Trophoblast cell (in vitro differentiated cells and primary cell): ENCODE measurements at regions not wholly inside any gene's neighbourhood (a gene's known extent, or its start where the extent isn't known, plus 50 kb on each side); places are given as distances from the start of the nearest gene placed in this dataset.

ENCODE experiments used
- DNase-seq, 2 donors: peaks; one replicate each; pipeline ENCODE4 v3.0.0-alpha.2; 2016
- H2AFZ ChIP-seq: 2 replicates; pipeline ENCODE4 v1.6.1; 2013; ENCODE audit warnings: low read length, moderate library complexity, mild to moderate bottlenecking; ENCODE audit not compliant: insufficient read depth, poor library complexity
- H2AK5ac ChIP-seq: 2 replicates; pipeline ENCODE4 v1.6.1; 2013; ENCODE audit warnings: mild to moderate bottlenecking, low read length
- H2BK120ac ChIP-seq: 2 replicates; pipeline ENCODE4 v1.6.1; 2013; ENCODE audit warnings: low read length, mild to moderate bottlenecking, moderate library complexity; ENCODE audit not compliant: insufficient read depth, poor library complexity
- H2BK12ac ChIP-seq: 2 replicates; pipeline ENCODE4 v1.6.1; 2013; ENCODE audit warnings: mild to moderate bottlenecking, low read length, moderate library complexity
- H2BK5ac ChIP-seq: 2 replicates; pipeline ENCODE4 v1.6.1; 2013; ENCODE audit warnings: low read length, low read depth, moderate library complexity, mild to moderate bottlenecking; ENCODE audit not compliant: poor library complexity
- H3K14ac ChIP-seq: 2 replicates; pipeline ENCODE4 v1.6.1; 2013; ENCODE audit warnings: mild to moderate bottlenecking, low read length
- H3K18ac ChIP-seq: 2 replicates; pipeline ENCODE4 v1.6.1; 2013; ENCODE audit warnings: mild to moderate bottlenecking, low read length
- H3K23ac ChIP-seq: 2 replicates; pipeline ENCODE4 v1.6.1; 2013; ENCODE audit warnings: low read length
- H3K27ac ChIP-seq: 2 replicates; pipeline ENCODE4 v1.5.1; 2013; ENCODE audit warnings: low read depth, mild to moderate bottlenecking, inconsistent platforms, low read length, moderate library complexity
- H3K27me3 ChIP-seq: 2 replicates; pipeline ENCODE4 v1.6.1; 2013; ENCODE audit warnings: inconsistent platforms, mild to moderate bottlenecking, low read length, moderate library complexity; ENCODE audit not compliant: insufficient read depth
- H3K36me3 ChIP-seq, 2 experiments: 1 replicate in 1 of 2; 2 replicates in 1 of 2; pipeline ENCODE4 v1.6.1; 2013; ENCODE audit warnings: low read length in 2 of 2, mild to moderate bottlenecking in 2 of 2, moderate library complexity in 1 of 2; ENCODE audit not compliant: insufficient read depth in 2 of 2, control insufficient read depth in 1 of 2
- H3K4ac ChIP-seq: 2 replicates; pipeline ENCODE4 v1.6.1; 2013; ENCODE audit warnings: low read depth, mild to moderate bottlenecking, low read length, moderate library complexity
- H3K4me1 ChIP-seq, 2 experiments: 1 replicate in 1 of 2; 2 replicates in 1 of 2; pipeline ENCODE4 v1.6.1; 2013; ENCODE audit warnings: low read length in 2 of 2, mild to moderate bottlenecking in 2 of 2, moderate library complexity in 1 of 2; ENCODE audit not compliant: insufficient read depth in 2 of 2, control insufficient read depth in 1 of 2
- H3K4me2 ChIP-seq: 2 replicates; pipeline ENCODE4 v1.6.1; 2013; ENCODE audit warnings: inconsistent platforms, mild to moderate bottlenecking, low read length, moderate library complexity
- H3K4me3 ChIP-seq: 2 replicates; pipeline ENCODE4 v1.5.1; 2013; ENCODE audit warnings: mild to moderate bottlenecking, low read depth, low read length, inconsistent platforms
- H3K79me1 ChIP-seq: one replicate; pipeline ENCODE4 v1.6.1; 2013; ENCODE audit warnings: low read length
- H3K79me2 ChIP-seq: 2 replicates; pipeline ENCODE4 v1.6.1; 2013; ENCODE audit warnings: low read length, mild to moderate bottlenecking; ENCODE audit not compliant: control insufficient read depth, insufficient read depth, poor library complexity
- H3K9ac ChIP-seq: 2 replicates; pipeline ENCODE4 v1.6.1; 2013; ENCODE audit warnings: mild to moderate bottlenecking, low read length
- H3K9me3 ChIP-seq: 2 replicates; pipeline ENCODE4 v1.6.1; 2013; ENCODE audit warnings: low read depth, mild to moderate bottlenecking, control low read depth, inconsistent platforms, low read length; ENCODE audit not compliant: insufficient read depth
- H4K12ac ChIP-seq: 2 replicates; pipeline ENCODE4 v1.6.1; 2013; ENCODE audit warnings: low read depth, mild to moderate bottlenecking, low read length, moderate library complexity
- H4K8ac ChIP-seq: 2 replicates; pipeline ENCODE4 v1.6.1; 2013; ENCODE audit warnings: low read depth, mild to moderate bottlenecking, low read length, moderate library complexity
- H4K91ac ChIP-seq: one replicate; pipeline ENCODE4 v1.6.1; 2013; ENCODE audit warnings: low read depth, mild to moderate bottlenecking, low read length, moderate library complexity
- WGBS: extraction: QIAGEN DNeasy Blood & Tissue Kit; methylation state at CpG from one replicate; pipeline ENCODE4 v1.1.7; 2013; ENCODE audit warnings: missing lambda C conversion rate; ENCODE audit not compliant: insufficient read length, insufficient coverage; ENCODE audit errors: extremely low coverage; 5-methylcytosine and 5-hydroxymethylcytosine counted together

- H3K27me3 ChIP-seq, result no peaks in the 10 kb centered on the region
- H3K14ac ChIP-seq, result no peak overlapping the region
- no peaks in the 10 kb centered on the region for H3K36me3 ChIP-seq
- H4K8ac ChIP-seq, result no peak overlapping the region
- no peaks in the 10 kb centered on the region for H3K79me2 ChIP-seq
- no peak overlapping the region for H3K27ac ChIP-seq
- DNase-seq, result no peak
- no peak overlapping the region for H2AK5ac ChIP-seq
- no peak overlapping the region for H3K18ac ChIP-seq
- H2AFZ ChIP-seq, result no peak overlapping the region
- no peak overlapping the region for H2BK12ac ChIP-seq
- H3K9ac ChIP-seq, result no peak overlapping the region
- H3K4me1 ChIP-seq, result no peaks in the 10 kb centered on the region
- no peak overlapping the region for H2BK120ac ChIP-seq
- no peaks in the 10 kb centered on the region for H3K79me1 ChIP-seq
- H3K4me2 ChIP-seq, result no peak overlapping the region
- no peak overlapping the region for H4K12ac ChIP-seq
- no peak overlapping the region for H3K4me3 ChIP-seq
- H3K23ac ChIP-seq, result no peak overlapping the region
- peaks cover 2% of the 10 kb centered on the region for H3K9me3 ChIP-seq
- no peak overlapping the region for H2BK5ac ChIP-seq
- no peak overlapping the region for H3K4ac ChIP-seq
- H4K91ac ChIP-seq, result no peak overlapping the region
- no CpG with 5 or more reads among the region's 5 CpGs for WGBS
These were observed 67.1 kb upstream of the ERCC4 start for GRCh38 chr16:13852827-13853226.

- H3K4me1 ChIP-seq, result no peaks in the 10 kb centered on the region
- no peak overlapping the region for H3K4me3 ChIP-seq
- H3K14ac ChIP-seq, result no peak overlapping the region
- no CpG with 5 or more reads among the region's 2 CpGs for WGBS
- H2BK5ac ChIP-seq, result no peak overlapping the region
- H3K23ac ChIP-seq, result no peak overlapping the region
- no peak overlapping the region for H3K27ac ChIP-seq
- H2AK5ac ChIP-seq, result no peak overlapping the region
- H2BK12ac ChIP-seq, result no peak overlapping the region
- H3K4me2 ChIP-seq, result no peak overlapping the region
- H3K79me1 ChIP-seq, result no peaks in the 10 kb centered on the region
- H3K9me3 ChIP-seq, result no peaks in the 10 kb centered on the region
- H2BK120ac ChIP-seq, result no peak overlapping the region
- H4K12ac ChIP-seq, result no peak overlapping the region
- no peak overlapping the region for H3K18ac ChIP-seq
- no peak overlapping the region for H4K91ac ChIP-seq
- DNase-seq, result no peak
- H2AFZ ChIP-seq, result no peak overlapping the region
- H3K27me3 ChIP-seq, result no peaks in the 10 kb centered on the region
- H4K8ac ChIP-seq, result no peak overlapping the region
- H3K79me2 ChIP-seq, result no peaks in the 10 kb centered on the region
- no peaks in the 10 kb centered on the region for H3K36me3 ChIP-seq
- no peak overlapping the region for H3K9ac ChIP-seq
- no peak overlapping the region for H3K4ac ChIP-seq
These were observed 63.6 kb upstream of the ERCC4 start for GRCh38 chr16:13856398-13856797.

- no peak overlapping the region for H3K23ac ChIP-seq
- no peak for DNase-seq
These were observed 63.0 kb upstream of the ERCC4 start for GRCh38 chr16:13856811-13857511.

GRCh38 chr16:13858873-13859580 lies 60.9 kb upstream of the ERCC4 start:
- WGBS, result no CpG with 5 or more reads among the region's 9 CpGs
- Histone ChIP-seq H2AFZ (no peak overlapping the region), H3K79me1 (no peaks in the 10 kb centered on the region)

More at GRCh38 chr16:13856811-13857511, 63.0 kb upstream of the ERCC4 start:
- Histone ChIP-seq H3K18ac (no peak overlapping the region), H3K9ac (no peak overlapping the region), H3K4me1 (no peaks in the 10 kb centered on the region), H2BK120ac (no peak overlapping the region), H4K12ac (no peak overlapping the region), H3K9me3 (no peaks in the 10 kb centered on the region), H3K27me3 (no peaks in the 10 kb centered on the region), H2BK5ac (no peak overlapping the region), H3K4me3 (no peak overlapping the region), H2AK5ac (no peak overlapping the region), H3K4ac (no peak overlapping the region), H3K27ac (no peak overlapping the region), H3K79me1 (no peaks in the 10 kb centered on the region), H2AFZ (no peak overlapping the region), H3K4me2 (no peak overlapping the region), H3K14ac (no peak overlapping the region), H2BK12ac (no peak overlapping the region), H3K36me3 (no peaks in the 10 kb centered on the region), H4K8ac (no peak overlapping the region), H4K91ac (no peak overlapping the region), H3K79me2 (no peaks in the 10 kb centered on the region)
- WGBS, result 100% methylated on average over 1 of the region's 7 CpGs

More at GRCh38 chr16:13858873-13859580, 60.9 kb upstream of the ERCC4 start:
- Histone ChIP-seq H3K27me3 (no peaks in the 10 kb centered on the region), H3K4me1 (no peaks in the 10 kb centered on the region), H3K18ac (no peak overlapping the region), H4K12ac (no peak overlapping the region), H2BK12ac (no peak overlapping the region), H2AK5ac (no peak overlapping the region), H3K4me2 (no peak overlapping the region), H3K27ac (no peak overlapping the region), H3K36me3 (no peaks in the 10 kb centered on the region), H3K9me3 (no peaks in the 10 kb centered on the region), H3K9ac (no peak overlapping the region), H2BK5ac (no peak overlapping the region), H3K4ac (no peak overlapping the region), H2BK120ac (no peak overlapping the region), H4K8ac (no peak overlapping the region), H3K79me2 (no peaks in the 10 kb centered on the region), H3K4me3 (no peak overlapping the region), H3K14ac (no peak overlapping the region), H3K23ac (no peak overlapping the region), H4K91ac (no peak overlapping the region)
- no peak for DNase-seq
